H9 (cell line): ENCODE measurements at regions not wholly inside any gene's neighbourhood (a gene's known extent, or its start where the extent isn't known, plus 50 kb on each side); places are given as distances from the start of the nearest gene placed in this dataset.

Experiments
- DNase-seq: peaks from one replicate; pipeline ENCODE4 v3.0.0-alpha.2; 2017
- H2AFZ ChIP-seq: one replicate; pipeline ENCODE4 v1.6.1; 2013; ENCODE audit warnings: mild to moderate bottlenecking, low read length, control low read depth, moderate library complexity
- H2AK5ac ChIP-seq: 2 replicates; pipeline ENCODE4 v1.6.1; 2013; ENCODE audit warnings: low read length, control low read depth, mixed read lengths; ENCODE audit not compliant: insufficient read length
- H2BK120ac ChIP-seq: one replicate; pipeline ENCODE4 v1.6.1; 2013; ENCODE audit warnings: low read depth, mild to moderate bottlenecking, low read length, control low read depth, inconsistent platforms; ENCODE audit not compliant: poor library complexity, severe bottlenecking
- H2BK12ac ChIP-seq: 2 replicates; pipeline ENCODE4 v1.6.1; 2013; ENCODE audit warnings: low read length, control low read depth, mixed read lengths, low read depth; ENCODE audit not compliant: insufficient read length
- H2BK15ac ChIP-seq: 2 replicates; pipeline ENCODE4 v1.6.1; 2013; ENCODE audit warnings: low read depth, low read length, control low read depth
- H2BK20ac ChIP-seq: one replicate; pipeline ENCODE4 v1.6.1; 2013; ENCODE audit warnings: low read depth, mild to moderate bottlenecking, low read length, control low read depth, inconsistent platforms; ENCODE audit not compliant: poor library complexity, severe bottlenecking
- H2BK5ac ChIP-seq: 2 replicates; pipeline ENCODE4 v1.6.1; 2013; ENCODE audit warnings: low read length, control low read depth, mixed read lengths; ENCODE audit not compliant: insufficient read length
- H3K14ac ChIP-seq: 2 replicates; pipeline ENCODE4 v1.6.1; 2013; ENCODE audit warnings: low read length, control low read depth; ENCODE audit not compliant: insufficient read depth
- H3K18ac ChIP-seq: 2 replicates; pipeline ENCODE4 v1.6.1; 2013; ENCODE audit warnings: low read depth, mild to moderate bottlenecking, mixed read lengths, low read length, control low read depth; ENCODE audit not compliant: insufficient read length
- H3K23ac ChIP-seq: 2 replicates; pipeline ENCODE4 v1.6.1; 2013; ENCODE audit warnings: low read length, control low read depth, mixed read lengths, low read depth; ENCODE audit not compliant: insufficient read length
- H3K23me2 ChIP-seq: 2 replicates; pipeline ENCODE4 v1.6.1; 2013; ENCODE audit warnings: low read depth, mild to moderate bottlenecking, mixed read lengths, low read length, control low read depth; ENCODE audit not compliant: insufficient read length, poor library complexity, severe bottlenecking
- H3K27ac ChIP-seq: 2 replicates; pipeline ENCODE4 v1.5.1; 2013; ENCODE audit warnings: low read length, control low read depth, mixed read lengths, low read depth; ENCODE audit not compliant: insufficient read length
- H3K27me3 ChIP-seq: 2 replicates; pipeline ENCODE4 v1.6.1; 2013; ENCODE audit warnings: low read length, control low read depth, inconsistent platforms; ENCODE audit not compliant: insufficient read depth
- H3K4ac ChIP-seq: 2 replicates; pipeline ENCODE4 v1.6.1; 2013; ENCODE audit warnings: low read depth, mild to moderate bottlenecking, control low read depth, inconsistent platforms, low read length, moderate library complexity
- H3K4me1 ChIP-seq: 2 replicates; pipeline ENCODE4 v1.6.1; 2013; ENCODE audit warnings: low read length, control low read depth, inconsistent platforms; ENCODE audit not compliant: insufficient read depth
- H3K4me2 ChIP-seq: 2 replicates; pipeline ENCODE4 v1.6.1; 2013; ENCODE audit warnings: low read length, control low read depth, mixed read lengths; ENCODE audit not compliant: insufficient read length, insufficient read depth
- H3K56ac ChIP-seq: 2 replicates; pipeline ENCODE4 v1.6.1; 2013; ENCODE audit warnings: low read depth, mild to moderate bottlenecking, mixed read lengths, low read length, control low read depth; ENCODE audit not compliant: insufficient read length
- H3K79me1 ChIP-seq: 2 replicates; pipeline ENCODE4 v1.6.1; 2013; ENCODE audit warnings: low read depth, mild to moderate bottlenecking, moderate library complexity, low read length, control low read depth, inconsistent platforms; ENCODE audit not compliant: insufficient read depth, poor library complexity, severe bottlenecking
- H3K79me2 ChIP-seq: 2 replicates; pipeline ENCODE4 v1.6.1; 2013; ENCODE audit warnings: low read length, control low read depth, inconsistent platforms; ENCODE audit not compliant: insufficient read depth
- H3K9ac ChIP-seq: 2 replicates; pipeline ENCODE4 v1.6.1; 2013; ENCODE audit warnings: low read length, control low read depth, mixed read lengths; ENCODE audit not compliant: insufficient read length; ENCODE audit errors: extremely low read depth
- H3K9me3 ChIP-seq: one replicate; pipeline ENCODE4 v1.6.1; 2013; ENCODE audit warnings: low read depth, low read length, inconsistent platforms; ENCODE audit not compliant: control insufficient read depth
- H3T11ph ChIP-seq: one replicate; pipeline ENCODE4 v1.6.1; 2013; ENCODE audit warnings: mild to moderate bottlenecking, low read length, control low read depth, inconsistent platforms
- H4K20me1 ChIP-seq: one replicate; pipeline ENCODE4 v1.6.1; 2013; ENCODE audit not compliant: control insufficient read depth, insufficient read length, insufficient read depth
- H4K5ac ChIP-seq: 2 replicates; pipeline ENCODE4 v1.6.1; 2013; ENCODE audit warnings: low read depth, mild to moderate bottlenecking, mixed read lengths, low read length, control low read depth; ENCODE audit not compliant: insufficient read length
- H4K8ac ChIP-seq: replicated peaks from 2 replicates; pipeline ENCODE4 v1.6.1; 2013; ENCODE audit warnings: low read length, control low read depth, mixed read lengths, low read depth; ENCODE audit not compliant: insufficient read length
- H4K91ac ChIP-seq: 2 replicates; pipeline ENCODE4 v1.6.1; 2013; ENCODE audit warnings: low read depth, mild to moderate bottlenecking, moderate library complexity, mixed read lengths, low read length, control low read depth; ENCODE audit not compliant: insufficient read length
- H3K27ac Mint-ChIP-seq, 3 experiments: 2 replicates in 2 of 3; 3 replicates in 1 of 3; pipeline ENCODE4 v1.8.0; 2020 to 2021; ENCODE audit warnings: mixed read lengths in 3 of 3, mild to moderate bottlenecking in 1 of 3, moderate library complexity in 1 of 3
- H3K27me3 Mint-ChIP-seq: 2 replicates; pipeline ENCODE4 v1.8.0; 2021; ENCODE audit warnings: low read depth, mild to moderate bottlenecking, moderate library complexity, mixed read lengths
- H3K36me3 Mint-ChIP-seq, 3 experiments: 2 replicates in 2 of 3; 3 replicates in 1 of 3; pipeline ENCODE4 v1.8.0; 2020 to 2021; ENCODE audit warnings: low read depth in 3 of 3, mixed read lengths in 3 of 3; ENCODE audit not compliant: insufficient read depth in 1 of 3
- H3K4me1 Mint-ChIP-seq, 2 experiments: 2 replicates each; pipeline ENCODE4 v1.8.0; 2020; ENCODE audit warnings: mixed read lengths in 2 of 2
- H3K4me3 Mint-ChIP-seq, 2 experiments: 2 replicates in 1 of 2; 3 replicates in 1 of 2; pipeline ENCODE4 v1.8.0; 2020 to 2021; ENCODE audit warnings: mild to moderate bottlenecking in 2 of 2, mixed read lengths in 2 of 2, moderate library complexity in 1 of 2
- H3K9me3 Mint-ChIP-seq, 2 experiments: 2 replicates in 1 of 2; 3 replicates in 1 of 2; pipeline ENCODE4 v1.8.0; 2020; ENCODE audit warnings: mild to moderate bottlenecking in 2 of 2, mixed read lengths in 2 of 2, moderate library complexity in 1 of 2
- CTCF ChIP-seq: fragments of 200-600 bp; sonication (generic); conservative IDR thresholded peaks from 3 replicates; pipeline ENCODE4 v1.8.0; 2021; ENCODE audit warnings: antibody characterized with exemption, mild to moderate bottlenecking
- WGBS: extraction: QIAGEN DNeasy Blood & Tissue Kit; methylation state at CpG from one replicate; pipeline ENCODE4 v1.1.7; 2013; ENCODE audit warnings: missing lambda C conversion rate, low lambda C conversion rate, mixed read lengths; ENCODE audit not compliant: insufficient read length; ENCODE audit errors: extremely low coverage; 5-methylcytosine and 5-hydroxymethylcytosine counted together

GRCh38 chr10:8129438-8129837, 75.0 kb downstream of the GATA3 start:
- Histone ChIP-seq H3K4me1 (no peaks in the 10 kb centered on the region), H2AFZ (no peak overlapping the region), H2BK12ac (no peak overlapping the region), H4K5ac (no peak overlapping the region), H3K23ac (no peak overlapping the region), H2BK15ac (no peak overlapping the region), H2BK5ac (no peak overlapping the region), H2BK20ac (no peak overlapping the region), H3K27ac (no peak overlapping the region), H3K9me3 (no peaks in the 10 kb centered on the region), H3K4me2 (no peak overlapping the region), H3K9ac (no peak overlapping the region), H3K56ac (no peak overlapping the region), H4K20me1 (no peaks in the 10 kb centered on the region), H3T11ph (no peak overlapping the region), H3K4ac (no peak overlapping the region), H3K27me3 (no peaks in the 10 kb centered on the region), H3K14ac (no peak overlapping the region), H3K79me2 (no peaks in the 10 kb centered on the region), H4K91ac (no peak overlapping the region), H4K8ac (no peak overlapping the region), H2BK120ac (no peak overlapping the region), H3K23me2 (no peaks in the 10 kb centered on the region), H2AK5ac (no peak overlapping the region), H3K18ac (no peak overlapping the region), H3K79me1 (no peaks in the 10 kb centered on the region)
- H3K9me3 Mint-ChIP-seq: no peaks in the 10 kb centered on the region
- no peak for TF ChIP-seq CTCF
- peaks cover 12% of the 10 kb centered on the region for H3K27me3 Mint-ChIP-seq
- no peak for DNase-seq
- no peaks in the 10 kb centered on the region; a peak in 1 of 4 replicates for H3K4me1 Mint-ChIP-seq
- WGBS: no CpG with 5 or more reads among the region's 2 CpGs
- H3K27ac Mint-ChIP-seq: no peak overlapping the region; a peak in 1 of 7 replicates
- no peak overlapping the region for H3K4me3 Mint-ChIP-seq
- H3K36me3 Mint-ChIP-seq: no peaks in the 10 kb centered on the region
